Astrocyte (in vitro differentiated cells and primary cell): ENCODE measurements at regions not wholly inside any gene's neighbourhood (a gene's known extent, or its start where the extent isn't known, plus 50 kb on each side); places are given as distances from the start of the nearest gene placed in this dataset.

Source experiments
- DNase-seq: peaks from one replicate; pipeline ENCODE4 v3.0.0-alpha.2; 2010; ENCODE audit warnings: low read depth
- FAIRE-seq: peaks from 2 replicates; lab custom pipeline; 2011; peaks lifted over from hg19 to GRCh38; lab: Jason Lieb, UNC
- H2AFZ ChIP-seq: 2 replicates; pipeline ENCODE4 v1.6.0; 2012; ENCODE audit warnings: low read depth, low read length, inconsistent platforms
- H3K27ac ChIP-seq: 2 replicates; pipeline ENCODE4 v1.5.1; 2011; ENCODE audit warnings: low read depth, low read length, inconsistent platforms
- H3K27me3 ChIP-seq: 2 replicates; pipeline ENCODE4 v1.6.0; 2011; ENCODE audit warnings: low read length, inconsistent platforms; ENCODE audit not compliant: insufficient read depth
- H3K36me3 ChIP-seq: 2 replicates; pipeline ENCODE4 v1.5.1; 2011; ENCODE audit warnings: low read length, inconsistent platforms; ENCODE audit not compliant: insufficient read depth
- H3K4me1 ChIP-seq: 2 replicates; pipeline ENCODE4 v1.5.1; 2011; ENCODE audit warnings: low read length, inconsistent platforms; ENCODE audit not compliant: insufficient read depth
- H3K4me2 ChIP-seq: 2 replicates; pipeline ENCODE4 v1.6.0; 2012; ENCODE audit warnings: low read length, inconsistent platforms
- H3K4me3 ChIP-seq: 2 replicates; pipeline ENCODE4 v1.5.1; 2011; ENCODE audit warnings: low read depth, mild to moderate bottlenecking, low read length, inconsistent platforms; ENCODE audit not compliant: insufficient read depth
- H3K79me2 ChIP-seq: 2 replicates; pipeline ENCODE4 v1.6.0; 2012; ENCODE audit warnings: mild to moderate bottlenecking, low read length, inconsistent platforms; ENCODE audit not compliant: insufficient read depth
- H3K9ac ChIP-seq: 2 replicates; pipeline ENCODE4 v1.6.0; 2012; ENCODE audit warnings: mild to moderate bottlenecking, low read length, inconsistent platforms
- H3K9me3 ChIP-seq: 2 replicates; pipeline ENCODE4 v1.5.1; 2012; ENCODE audit warnings: low read depth, mild to moderate bottlenecking, low read length, inconsistent platforms; ENCODE audit not compliant: insufficient read depth
- H4K20me1 ChIP-seq: 2 replicates; pipeline ENCODE4 v1.6.0; 2012; ENCODE audit warnings: low read length, inconsistent platforms; ENCODE audit not compliant: insufficient read depth
- H3K27ac Mint-ChIP-seq: one replicate; pipeline ENCODE4 v1.8.0; 2021; ENCODE audit warnings: mild to moderate bottlenecking, mixed read lengths; ENCODE audit not compliant: unreplicated experiment
- H3K27me3 Mint-ChIP-seq: one replicate; pipeline ENCODE4 v1.8.0; 2021; ENCODE audit warnings: low read depth, mixed read lengths; ENCODE audit not compliant: unreplicated experiment
- H3K36me3 Mint-ChIP-seq: one replicate; pipeline ENCODE4 v1.8.0; 2021; ENCODE audit warnings: low read depth, mixed read lengths; ENCODE audit not compliant: unreplicated experiment
- H3K4me1 Mint-ChIP-seq: one replicate; pipeline ENCODE4 v1.8.0; 2021; ENCODE audit warnings: low read depth, mixed read lengths; ENCODE audit not compliant: unreplicated experiment
- H3K4me3 Mint-ChIP-seq: one replicate; pipeline ENCODE4 v1.8.0; 2021; ENCODE audit warnings: mild to moderate bottlenecking, moderate library complexity, mixed read lengths; ENCODE audit not compliant: unreplicated experiment
- H3K9me3 Mint-ChIP-seq: one replicate; pipeline ENCODE4 v1.8.0; 2021; ENCODE audit warnings: mild to moderate bottlenecking, mixed read lengths; ENCODE audit not compliant: unreplicated experiment
- CTCF ChIP-seq: IDR thresholded peaks from 2 replicates; pipeline ENCODE4 v1.5.1; 2011; ENCODE audit warnings: low read depth, mild to moderate bottlenecking, inconsistent platforms, low read length, moderate library complexity; ENCODE audit not compliant: insufficient read depth
- EZH2 ChIP-seq: IDR thresholded peaks from 2 replicates; pipeline ENCODE4 v1.6.1; 2012; ENCODE audit warnings: mild to moderate bottlenecking, low read length, inconsistent platforms; ENCODE audit not compliant: insufficient read depth

- TF ChIP-seq EZH2 = no peak
- no peak for TF ChIP-seq CTCF
- no peak for FAIRE-seq
- H3K79me2 ChIP-seq = no peaks in the 10 kb centered on the region
Measured at GRCh38 chr2:126810001-126810400, 88.7 kb upstream of the TEX51 start.

GRCh38 chr2:126811101-126811500 lies 87.6 kb upstream of the TEX51 start:
- FAIRE-seq = no peak
- Histone ChIP-seq H3K27ac (no peak overlapping the region), H2AFZ (no peak overlapping the region), H3K79me2 (no peaks in the 10 kb centered on the region), H3K4me2 (no peak overlapping the region), H3K4me3 (no peak overlapping the region), H3K9me3 (no peaks in the 10 kb centered on the region), H3K36me3 (no peaks in the 10 kb centered on the region), H3K9ac (no peak overlapping the region), H3K4me1 (no peaks in the 10 kb centered on the region), H4K20me1 (no peaks in the 10 kb centered on the region), H3K27me3 (no peaks in the 10 kb centered on the region)
- H3K27ac Mint-ChIP-seq = no peak overlapping the region
- H3K9me3 Mint-ChIP-seq = no peaks in the 10 kb centered on the region
- no peaks in the 10 kb centered on the region for H3K36me3 Mint-ChIP-seq
- DNase-seq = no peak
- TF ChIP-seq CTCF = no peak
- no peak for TF ChIP-seq EZH2
- no peak overlapping the region for H3K4me3 Mint-ChIP-seq
- no peaks in the 10 kb centered on the region for H3K27me3 Mint-ChIP-seq
- peaks cover 4% of the 10 kb centered on the region for H3K4me1 Mint-ChIP-seq

More at GRCh38 chr2:126810001-126810400, 88.7 kb upstream of the TEX51 start:
- Mint-ChIP-seq H3K4me1 (peaks cover 4% of the 10 kb centered on the region), H3K9me3 (no peaks in the 10 kb centered on the region), H3K27ac (no peak overlapping the region), H3K27me3 (no peaks in the 10 kb centered on the region), H3K4me3 (no peak overlapping the region), H3K36me3 (no peaks in the 10 kb centered on the region)
- Histone ChIP-seq H2AFZ (no peak overlapping the region), H3K27ac (no peak overlapping the region), H4K20me1 (no peaks in the 10 kb centered on the region), H3K4me3 (no peak overlapping the region), H3K27me3 (no peaks in the 10 kb centered on the region), H3K4me1 (no peaks in the 10 kb centered on the region), H3K9me3 (no peaks in the 10 kb centered on the region), H3K9ac (no peak overlapping the region), H3K36me3 (no peaks in the 10 kb centered on the region), H3K4me2 (no peak overlapping the region)
- no peak for DNase-seq

- Mint-ChIP-seq H3K9me3 (no peaks in the 10 kb centered on the region), H3K27me3 (peaks cover 7% of the 10 kb centered on the region), H3K4me1 (no peaks in the 10 kb centered on the region), H3K36me3 (no peaks in the 10 kb centered on the region), H3K4me3 (no peak overlapping the region), H3K27ac (no peak overlapping the region)
- Histone ChIP-seq H4K20me1 (no peaks in the 10 kb centered on the region), H3K27ac (no peak overlapping the region), H3K4me3 (no peak overlapping the region), H2AFZ (no peak overlapping the region), H3K4me1 (no peaks in the 10 kb centered on the region), H3K36me3 (no peaks in the 10 kb centered on the region), H3K9me3 (no peaks in the 10 kb centered on the region), H3K27me3 (no peaks in the 10 kb centered on the region), H3K9ac (no peak overlapping the region), H3K4me2 (no peak overlapping the region), H3K79me2 (no peaks in the 10 kb centered on the region)
- FAIRE-seq (no peak), DNase-seq (no peak)
- TF ChIP-seq CTCF = no peak
- no peak for TF ChIP-seq EZH2
Measured at GRCh38 chr2:126817172-126817571, 81.5 kb upstream of the TEX51 start.
